SHP77 (cell line): ENCODE measurements at regions not wholly inside any gene's neighbourhood (a gene's known extent, or its start where the extent isn't known, plus 50 kb on each side); places are given as distances from the start of the nearest gene placed in this dataset.
A peak's percentile ranks its signal among the peaks of the same experiment; 100 is the strongest.
"Not testable (repeated sequence)": the region's sequence is repeated elsewhere in the genome, so short reads cannot be mapped to it uniquely, and the experiment has no call there.

Experiments
- DNase-seq, 2 experiments: peaks; one replicate each; lab custom pipeline; 2025; lab: John Stamatoyannopoulos, UW

DNA sequence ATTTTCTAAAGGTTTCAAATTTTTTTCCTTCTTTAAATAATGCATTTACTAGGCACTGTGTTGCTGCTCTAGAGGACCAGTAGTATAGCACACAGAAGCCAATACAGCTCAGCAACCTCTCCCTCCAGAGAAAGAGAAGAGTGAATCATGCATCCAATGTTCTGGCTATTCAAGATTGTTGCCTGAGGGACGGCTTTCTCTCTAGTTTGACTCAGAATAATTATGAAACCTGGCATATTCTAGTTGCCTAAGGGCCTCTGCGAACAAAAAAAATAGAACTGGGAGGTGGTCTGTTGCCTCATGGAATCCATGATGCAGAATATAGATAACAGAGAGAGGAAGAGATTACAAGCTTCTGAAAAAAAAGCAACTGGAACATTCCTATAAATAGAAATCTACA lies 1233.3 kb upstream of the PABPC4L start:
- no peak for DNase-seq

DNA sequence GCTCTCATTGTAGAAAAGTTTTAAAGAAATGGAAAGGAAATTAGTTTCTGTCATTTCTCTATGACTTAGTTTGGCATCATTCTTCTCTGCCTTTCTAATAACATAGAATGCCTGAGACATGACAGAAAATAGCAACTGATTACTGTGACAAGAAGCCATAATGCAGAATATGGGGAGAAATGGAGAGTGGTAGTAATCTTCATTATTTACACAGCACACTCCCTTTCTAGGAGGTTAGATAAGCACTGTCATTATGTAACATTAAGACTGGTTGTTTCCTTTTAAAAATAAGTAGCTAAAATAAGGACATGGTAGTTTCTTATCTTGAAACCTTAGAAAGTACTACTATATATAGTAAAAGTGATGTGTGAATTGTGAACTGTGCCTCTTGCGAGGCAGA lies 1227.9 kb upstream of the PABPC4L start:
- no peak for DNase-seq

DNA sequence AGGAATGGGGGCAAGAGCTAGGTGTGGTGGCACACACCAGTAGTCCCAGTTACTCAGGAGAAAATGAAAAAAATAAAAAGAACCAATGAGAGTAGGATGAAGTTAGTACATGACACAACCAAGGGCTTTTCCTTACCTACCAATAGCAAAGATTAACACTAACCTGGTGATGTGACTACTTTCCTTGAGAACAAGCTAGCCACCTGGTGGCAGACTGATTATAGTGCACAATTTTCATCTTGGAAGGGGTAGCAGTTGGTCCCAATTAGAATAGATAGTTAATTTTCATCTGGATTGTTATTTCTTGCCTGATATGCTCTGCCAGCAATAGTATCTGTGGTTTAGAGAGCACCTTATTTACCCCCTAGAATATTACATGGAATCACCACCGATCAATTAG lies 1216.8 kb upstream of the PABPC4L start:
- no peak for DNase-seq

DNA sequence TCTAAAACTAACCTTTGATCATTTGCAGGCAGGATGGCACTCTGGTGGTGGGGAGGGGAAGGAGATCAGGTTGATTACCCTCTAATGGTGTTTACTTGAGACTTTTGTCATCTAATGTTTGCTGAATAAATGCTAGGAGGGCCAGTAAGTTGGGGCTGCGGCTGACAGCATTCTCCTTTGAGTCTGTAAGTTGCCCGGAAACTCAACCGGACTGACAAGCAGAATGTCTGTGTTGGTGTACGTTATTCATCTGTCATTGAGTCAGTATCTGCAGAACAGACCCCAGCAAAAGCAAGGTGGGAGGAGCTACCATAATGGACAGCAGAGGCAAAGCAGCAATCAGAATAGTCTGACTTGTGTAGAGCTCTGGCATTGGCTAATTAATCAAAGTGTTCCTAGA lies 1210.6 kb upstream of the PABPC4L start:
- no peak for DNase-seq

DNA sequence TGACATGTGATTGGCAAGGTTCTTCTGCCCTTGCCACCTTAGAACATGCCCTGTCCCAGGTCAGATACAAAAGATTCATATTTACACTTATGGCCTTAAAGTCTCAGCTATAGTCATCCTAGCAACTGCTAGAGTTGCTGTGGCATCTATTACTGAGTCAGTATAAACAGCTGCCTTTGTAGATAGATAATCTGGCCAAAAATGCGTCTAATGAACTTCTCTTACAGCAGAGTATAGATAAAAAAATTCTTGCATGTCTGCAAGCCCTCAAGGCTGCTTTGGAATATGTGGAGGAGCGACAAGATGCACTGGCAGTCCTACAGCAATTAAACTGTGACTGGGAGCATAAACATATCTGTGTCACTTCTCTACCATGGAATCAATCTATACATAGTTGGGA lies 1209.7 kb upstream of the PABPC4L start:
- no peak for DNase-seq

DNA sequence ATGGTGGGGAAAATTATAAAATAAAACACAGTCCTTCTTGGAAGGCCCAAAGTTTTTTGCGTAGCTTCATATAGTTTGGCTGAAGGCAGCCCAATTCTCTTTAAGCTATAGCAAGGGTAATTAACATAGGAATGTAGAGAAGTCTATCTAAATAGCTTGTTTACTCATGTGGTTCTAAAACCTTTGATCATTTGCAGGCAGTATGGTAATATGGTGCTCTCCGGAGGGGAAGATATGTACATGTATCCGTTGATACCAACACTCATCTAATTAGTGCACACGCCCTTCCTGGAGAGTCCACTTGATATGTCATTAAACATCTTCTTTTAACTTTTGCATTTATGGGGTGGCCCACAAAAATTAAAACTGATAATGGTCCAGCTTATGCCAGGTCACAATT lies 1207.7 kb upstream of the PABPC4L start:
- not testable (repeated sequence) for DNase-seq

DNA sequence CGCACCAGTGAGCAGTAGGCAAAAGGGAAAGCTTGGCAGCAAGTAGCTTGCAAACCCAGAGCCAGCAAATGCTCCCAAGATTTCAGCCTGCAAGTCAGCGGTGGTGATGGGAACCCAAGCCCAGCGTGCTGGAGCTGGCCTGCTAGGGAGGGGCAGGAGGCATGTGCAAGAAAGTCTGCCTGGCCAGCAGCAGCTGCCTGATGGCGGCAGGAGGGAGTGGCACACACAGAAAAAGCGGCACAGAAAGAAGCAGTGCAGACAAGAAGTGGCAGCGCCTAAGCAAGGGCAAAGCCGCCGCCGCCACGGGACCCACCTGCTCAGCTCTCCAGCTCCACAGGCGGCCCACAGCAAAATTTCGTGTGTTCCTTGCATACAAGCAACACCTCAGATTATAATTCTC lies 1206.5 kb upstream of the PABPC4L start:
- DNase-seq: peak in 1 of 2 experiments; percentile 32

DNA sequence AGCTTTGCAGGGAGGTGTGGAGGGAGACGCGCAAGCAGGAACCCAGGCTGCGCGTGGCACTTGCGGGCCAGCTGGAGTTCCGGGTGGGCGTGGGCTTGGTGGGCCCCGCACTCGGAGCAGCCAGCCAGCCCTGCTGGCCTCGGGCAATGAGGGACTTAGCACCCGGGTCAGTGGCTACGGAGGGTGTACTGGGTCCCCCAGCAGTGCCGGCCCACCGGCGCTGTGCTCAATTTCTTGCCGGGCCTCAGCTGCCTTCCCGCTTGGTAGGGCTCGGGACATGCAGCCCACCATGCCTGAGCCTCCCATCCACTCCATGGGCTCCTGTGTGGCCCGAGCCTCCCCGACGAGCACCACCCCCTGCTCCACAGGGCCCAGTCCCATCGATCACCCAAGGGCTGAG lies 1205.0 kb upstream of the PABPC4L start:
- not testable (repeated sequence) for DNase-seq

DNA sequence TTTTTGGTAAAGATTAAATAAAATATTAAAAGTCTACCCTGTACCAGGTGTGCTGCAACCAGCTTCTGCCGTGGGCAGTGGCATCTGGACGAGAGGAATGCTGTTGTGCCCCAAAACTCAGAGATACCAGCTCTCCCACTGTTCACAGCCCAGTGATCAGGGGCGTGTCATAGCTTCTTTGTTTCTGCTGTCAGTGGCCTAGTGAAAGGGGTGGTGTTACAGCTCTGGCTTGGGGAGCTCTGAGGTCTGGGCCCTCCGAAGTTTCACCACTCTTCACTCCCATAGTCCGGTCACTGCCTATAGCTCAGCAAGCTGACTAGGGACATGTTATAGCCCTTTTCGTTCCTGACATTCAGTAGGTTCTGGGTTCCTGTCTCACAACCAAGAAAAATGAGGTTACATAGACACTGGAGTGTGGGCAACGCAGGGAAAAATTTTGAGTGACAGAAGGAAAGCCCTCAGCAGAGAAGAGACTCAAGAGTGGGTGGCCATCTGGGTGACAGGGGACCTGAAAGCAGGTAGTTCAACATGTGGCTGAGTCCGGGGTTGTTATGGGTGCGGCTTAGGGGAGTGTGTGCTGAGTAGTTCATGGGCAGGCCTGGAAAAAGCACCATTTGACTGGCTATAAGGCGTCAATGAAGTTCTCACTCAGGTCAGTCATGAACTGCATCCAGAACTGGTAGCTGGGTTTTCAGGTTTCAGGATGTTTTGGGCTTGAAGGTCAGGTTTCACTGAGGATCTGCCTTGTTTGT lies 1184.4 kb upstream of the PABPC4L start:
- no peak for DNase-seq

DNA sequence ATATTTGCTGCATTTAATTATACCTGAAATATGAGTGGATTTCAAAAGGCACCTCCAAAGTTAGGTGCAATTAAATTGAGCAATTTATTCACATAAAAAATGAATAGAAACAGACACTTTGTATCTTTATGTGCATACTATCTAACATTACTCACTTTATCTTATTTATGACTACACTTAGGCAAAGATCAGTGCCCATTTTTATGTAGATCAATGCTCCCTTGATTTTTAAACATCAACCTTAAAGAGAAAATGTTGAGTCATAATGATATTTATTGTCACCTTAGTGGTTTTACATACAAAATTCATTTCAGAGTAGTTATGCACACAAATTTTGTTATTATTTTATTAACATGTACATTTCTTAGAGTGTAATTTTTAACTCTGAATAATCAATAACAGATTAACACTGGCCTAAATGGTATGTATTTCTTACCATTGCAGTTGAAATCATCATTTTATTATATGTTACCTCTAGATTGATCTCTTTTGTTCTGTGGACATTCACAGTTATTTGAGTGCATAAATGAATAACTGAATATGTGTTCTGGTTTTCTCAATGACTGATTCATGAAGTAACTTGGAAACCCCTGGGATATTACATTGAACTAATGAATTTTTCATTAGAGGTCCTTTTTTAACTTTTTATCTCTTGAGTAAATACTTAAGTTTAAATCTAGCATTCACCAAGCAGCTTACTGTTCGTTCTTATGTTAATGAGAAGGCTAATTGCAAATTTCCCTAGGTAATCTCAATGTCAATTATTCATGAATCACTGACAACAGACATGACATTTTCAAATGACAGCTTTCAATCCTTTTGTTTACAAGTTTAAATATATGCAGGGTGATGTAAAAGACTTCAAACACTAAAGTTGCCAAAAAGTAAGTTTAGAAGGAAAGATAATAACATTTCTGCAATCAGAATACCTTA lies 1182.0 kb upstream of the PABPC4L start:
- no peak for DNase-seq

DNA sequence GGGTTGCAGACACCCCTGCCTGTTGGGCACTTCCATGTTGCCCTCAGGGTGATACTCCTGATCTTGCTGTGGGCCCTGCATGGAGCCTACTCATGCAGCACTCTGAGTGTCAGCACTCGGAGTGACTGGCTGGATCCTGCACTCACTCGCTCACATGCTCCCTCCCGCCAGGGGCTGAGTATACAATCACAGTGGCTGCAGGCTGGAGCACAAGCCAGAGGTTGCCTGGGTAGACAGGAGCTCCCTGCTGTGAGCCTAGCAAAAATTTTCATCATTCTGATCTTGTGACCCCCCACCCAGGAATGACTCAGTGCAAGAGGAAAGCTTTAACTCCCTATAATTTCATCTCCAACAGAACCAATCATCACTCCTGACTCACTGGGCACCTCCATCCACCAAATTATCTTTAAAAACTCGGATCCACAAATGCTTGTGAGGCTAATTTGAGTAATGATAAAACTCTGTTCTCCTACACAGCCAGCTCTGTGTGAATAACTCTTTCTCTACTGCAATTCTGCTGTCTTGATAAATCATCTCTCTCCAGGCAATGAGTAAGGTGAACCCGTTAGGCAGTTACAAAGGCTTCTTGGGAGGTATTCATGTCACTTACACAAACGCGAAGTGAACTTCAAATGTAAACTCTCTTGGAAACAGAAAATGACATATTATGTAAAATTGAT lies 1180.8 kb upstream of the PABPC4L start:
- DNase-seq: no peak

DNA sequence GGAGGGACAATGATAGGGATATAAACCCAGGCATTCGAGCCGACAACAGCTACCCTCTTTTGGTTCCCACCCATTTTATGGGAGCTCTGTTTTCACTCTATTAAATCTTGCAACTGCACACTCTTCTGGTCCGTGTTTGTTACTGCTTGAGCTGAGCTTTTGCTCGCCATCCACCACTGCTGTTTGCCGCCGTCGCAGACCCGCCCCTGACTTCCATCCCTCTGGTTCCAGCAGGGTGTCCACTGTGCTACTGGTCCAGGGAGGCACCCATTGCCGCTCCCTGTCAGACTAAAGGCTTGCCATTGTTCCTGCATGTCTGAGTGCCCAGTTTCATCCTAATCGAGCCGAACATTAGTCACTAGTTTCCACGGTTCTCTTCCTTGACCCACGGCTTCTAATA lies 1170.5 kb upstream of the PABPC4L start:
- DNase-seq: no peak

DNA sequence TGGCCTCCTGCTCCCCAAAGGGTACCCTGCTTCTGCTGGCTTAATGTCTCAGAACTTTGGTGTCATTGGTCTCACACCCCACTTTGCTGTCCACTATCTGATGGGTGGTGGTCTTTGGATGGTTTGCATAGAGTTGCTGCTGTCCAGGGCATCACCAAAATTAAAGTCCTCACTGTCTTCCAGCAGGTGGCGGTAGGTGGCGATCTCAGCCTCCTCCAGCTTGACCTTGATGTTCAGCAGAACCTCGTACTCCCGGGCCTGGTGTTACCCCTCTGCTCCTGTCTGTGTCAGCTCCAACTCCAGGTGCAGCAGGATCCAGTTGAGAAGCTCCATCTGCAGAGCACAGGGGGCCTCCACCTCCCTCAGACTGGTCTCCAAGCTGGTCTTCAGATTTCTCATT lies 1169.5 kb upstream of the PABPC4L start:
- DNase-seq: no peak

DNA sequence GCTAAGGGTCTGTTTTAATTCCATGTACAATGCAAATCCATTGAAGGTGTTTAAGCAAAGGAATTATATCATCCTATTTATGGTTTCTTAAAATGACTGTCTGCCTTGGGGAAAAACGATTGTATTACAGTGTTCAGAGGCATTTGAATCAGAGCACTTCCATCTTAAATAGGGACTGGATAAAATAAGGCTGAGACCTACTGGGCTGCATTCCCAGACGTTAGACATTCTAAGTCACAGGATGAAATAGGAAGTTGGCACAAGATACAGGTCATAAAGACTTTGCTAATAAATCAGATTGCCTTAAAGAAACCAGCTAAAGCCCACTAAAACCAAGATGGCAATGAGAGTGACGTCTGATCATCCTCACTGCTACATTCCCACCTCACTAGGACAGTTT lies 1167.2 kb upstream of the PABPC4L start:
- DNase-seq: no peak

DNA sequence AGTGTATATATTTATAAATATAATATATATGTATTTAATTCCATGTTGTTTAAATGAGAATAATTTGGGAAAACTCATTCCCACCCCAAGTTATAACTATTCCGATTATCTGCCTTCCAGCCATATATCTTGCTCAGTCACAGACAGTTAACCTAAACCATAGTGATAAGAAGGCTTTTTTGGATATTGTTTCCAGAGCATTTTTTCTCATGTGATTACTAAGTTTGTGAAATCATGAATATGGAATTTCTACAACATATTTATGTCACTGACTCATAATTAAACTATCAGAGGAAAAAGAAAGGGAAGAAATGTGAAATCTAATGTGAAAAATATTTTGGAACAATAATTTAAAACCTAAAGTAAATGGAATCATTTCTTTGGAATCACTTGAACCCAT lies 1163.5 kb upstream of the PABPC4L start:
- no peak for DNase-seq

DNA sequence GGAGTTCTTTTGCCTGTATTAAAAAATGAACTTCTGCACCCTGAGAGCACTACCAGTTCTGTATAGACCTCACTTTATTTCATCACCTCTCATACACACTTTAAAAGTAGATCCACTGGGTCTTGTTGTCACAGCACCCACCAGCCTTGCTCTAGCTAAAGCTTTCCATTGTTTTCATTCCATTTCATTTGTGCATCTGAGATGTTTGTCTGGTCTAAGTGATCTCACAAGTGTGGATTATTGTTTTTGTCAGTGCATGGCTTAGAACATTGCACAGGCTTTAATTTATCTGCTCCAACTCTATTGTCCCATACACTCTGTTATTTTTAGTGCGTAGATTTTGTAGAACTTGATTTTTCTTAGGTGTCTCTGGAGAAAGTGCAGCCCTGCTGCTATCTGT lies 1157.5 kb upstream of the PABPC4L start:
- no peak for DNase-seq

DNA sequence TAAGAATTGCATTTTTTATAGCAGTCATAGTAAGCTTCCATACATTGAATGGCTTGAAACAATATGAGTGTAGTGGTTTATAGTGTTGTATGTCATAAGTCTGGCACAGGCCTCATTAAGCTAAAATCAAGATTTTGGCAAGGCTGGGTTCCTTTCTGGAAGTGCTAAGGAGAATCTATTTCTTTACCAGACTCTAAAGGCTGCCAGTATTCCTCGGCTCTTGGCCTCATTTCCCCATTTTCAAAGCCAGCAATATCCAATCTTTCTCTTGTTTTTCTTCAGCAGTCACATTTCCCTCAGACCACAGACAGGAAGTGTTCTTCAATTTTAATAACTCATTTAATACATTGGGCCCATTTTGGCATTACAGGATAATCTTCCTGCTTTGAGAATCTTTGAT lies 1155.5 kb upstream of the PABPC4L start:
- no peak for DNase-seq

DNA sequence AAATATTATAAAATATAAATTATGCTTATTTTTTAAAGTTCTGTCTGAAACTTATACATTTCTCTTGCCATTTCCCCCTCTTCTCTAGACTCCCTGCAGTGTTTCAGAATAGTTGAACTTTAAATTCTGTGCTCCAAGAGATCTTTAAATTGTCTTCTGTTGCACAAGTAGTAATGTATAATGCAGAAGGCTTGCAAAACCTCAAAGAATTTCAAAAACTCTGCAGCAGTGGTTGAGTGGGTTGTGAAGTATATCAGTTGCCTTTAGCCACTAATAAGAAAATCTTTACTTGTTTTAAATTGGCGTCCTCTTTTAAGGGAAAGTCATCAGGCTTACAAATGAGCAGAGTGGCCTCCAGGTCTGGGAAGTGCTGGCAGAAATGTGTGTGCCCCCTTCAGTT lies 1153.3 kb upstream of the PABPC4L start:
- no peak for DNase-seq

DNA sequence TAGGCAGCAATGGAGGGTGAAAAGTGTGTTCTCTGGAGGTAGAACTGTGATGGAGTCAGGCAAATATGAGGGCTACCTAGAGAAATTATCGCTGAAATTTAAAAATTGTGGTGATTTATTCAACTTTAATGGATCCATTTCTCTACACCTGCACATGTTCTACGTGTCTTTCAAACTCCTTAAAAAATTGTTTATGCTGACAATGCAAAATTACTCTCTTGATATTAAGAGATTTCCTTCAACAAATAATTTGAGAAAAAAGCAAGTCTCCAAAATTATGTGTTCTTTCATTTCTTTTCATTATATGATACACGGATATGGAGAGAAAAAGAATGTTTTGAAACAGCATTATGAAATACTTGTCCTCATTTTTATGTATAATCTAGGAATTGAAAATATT lies 1151.4 kb upstream of the PABPC4L start:
- DNase-seq: no peak

DNA sequence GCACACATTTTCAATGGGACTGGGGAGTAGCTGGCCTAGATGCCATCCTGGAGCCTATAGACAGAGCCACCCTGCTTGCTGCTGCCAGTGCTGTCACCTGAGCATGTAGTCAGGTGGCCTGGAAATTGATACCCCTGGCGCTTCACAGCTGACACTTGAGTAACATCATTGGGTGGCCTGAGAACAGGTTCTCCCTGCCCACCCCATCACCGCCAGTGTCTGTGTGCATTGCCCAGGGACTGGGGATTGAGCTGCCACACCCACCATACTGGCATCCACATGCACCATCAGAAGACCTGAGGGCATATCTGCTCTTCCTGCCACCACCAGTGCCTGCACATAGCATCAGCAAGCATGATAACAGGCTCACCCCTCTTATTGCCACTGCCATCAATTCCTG lies 1142.9 kb upstream of the PABPC4L start:
- DNase-seq: no peak

DNA sequence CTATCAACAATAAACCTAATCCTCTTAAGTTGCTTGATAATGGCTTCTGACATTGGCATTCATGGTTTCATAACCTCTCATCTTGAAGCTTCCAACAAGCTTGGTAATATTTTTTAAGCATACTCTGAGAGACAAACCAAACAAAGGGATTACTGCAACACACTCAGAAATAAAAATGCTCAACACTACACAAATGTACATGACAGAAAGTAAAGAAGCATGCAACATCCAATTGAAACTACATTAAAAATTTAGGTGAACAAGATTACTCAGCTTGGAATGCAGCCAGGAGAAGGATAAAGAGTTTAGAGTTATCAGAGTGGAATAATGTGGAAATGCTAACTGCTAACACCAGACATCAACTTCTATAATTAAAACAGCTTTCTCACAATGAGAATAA lies 1136.6 kb upstream of the PABPC4L start:
- DNase-seq: no peak

DNA sequence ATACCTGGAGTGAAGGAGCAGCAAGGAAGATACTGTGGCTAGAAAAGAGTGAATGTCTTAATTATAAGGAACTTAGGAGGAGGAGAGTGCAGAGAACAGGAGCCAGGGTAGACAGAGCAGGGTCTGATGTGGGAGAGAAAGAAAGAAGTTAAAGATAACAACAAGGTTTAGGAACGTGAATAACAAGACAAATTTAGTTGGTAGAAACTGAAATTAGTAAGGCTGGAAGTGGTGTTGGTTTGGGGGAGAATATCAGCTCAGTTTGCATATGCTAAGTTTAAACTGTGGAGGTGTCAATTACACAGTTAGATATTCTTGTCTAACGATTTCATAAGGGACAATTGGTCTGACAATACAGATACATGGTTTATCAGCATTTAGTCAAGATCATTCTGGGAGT lies 1123.7 kb upstream of the PABPC4L start:
- no peak for DNase-seq

DNA sequence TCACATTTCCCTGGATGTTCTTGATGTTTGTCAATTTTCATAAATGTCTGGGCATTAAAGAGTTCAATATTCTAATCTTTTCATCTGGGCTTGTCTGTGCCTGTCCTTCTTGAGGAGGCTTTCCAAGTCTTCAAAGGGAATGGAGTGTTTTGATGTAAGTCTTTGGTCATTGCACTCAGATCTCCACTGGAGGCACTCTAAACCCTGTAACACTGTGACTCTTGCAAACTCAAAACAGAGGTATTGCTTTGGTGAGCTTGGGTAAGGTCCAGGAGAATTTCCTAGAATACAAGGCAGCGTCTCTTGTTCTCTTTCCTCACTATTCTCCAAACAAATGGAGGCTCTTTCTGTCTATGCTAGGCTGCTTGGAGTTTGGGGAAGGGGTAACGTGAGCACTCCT lies 1118.1 kb upstream of the PABPC4L start:
- no peak for DNase-seq
